22Rv1 (cell line): ENCODE measurements at regions not wholly inside any gene's neighbourhood (a gene's known extent, or its start where the extent isn't known, plus 50 kb on each side); places are given as distances from the start of the nearest gene placed in this dataset.

Experiments
- CTCF ChIP-seq: fragments of 450-650 bp; IDR thresholded peaks from 2 replicates; pipeline ENCODE4 v1.5.1; 2017; ENCODE audit warnings: mild to moderate bottlenecking
- ZFX ChIP-seq: fragments of 450-650 bp; IDR thresholded peaks from 2 replicates; pipeline ENCODE4 v1.6.1; 2017; ENCODE audit warnings: antibody characterized with exemption, borderline replicate concordance

- TF ChIP-seq CTCF (no peak), ZFX (no peak)
Measured at GRCh38 chr6:19905584-19905983, 68.4 kb downstream of the ID4 start.
